IMR-90 (cell line): ENCODE measurements at regions not wholly inside any gene's neighbourhood (a gene's known extent, or its start where the extent isn't known, plus 50 kb on each side); places are given as distances from the start of the nearest gene placed in this dataset.

Experiments
- ATAC-seq: fragments of 200-7000 bp; cut with Tn5 transposase; 2 replicates; pipeline ENCODE4 v1.9.1; 2020; ENCODE audit warnings: low read depth, mild to moderate bottlenecking, moderate library complexity
- BruUV-seq: library from RNA; stranded (reverse); fragments of 400-500 nt; replicated peaks from 2 replicates; lab custom pipeline; 2021; lab: Mats Ljungman, UMichigan
- CTCF ChIA-PET: fragments of 300-600 bp; formaldehyde crosslinking; extraction: SDS; loops from one replicate; lab custom pipeline; 2021; ENCODE audit warnings: antibody characterized with exemption; lab: Yijun Ruan, JAX
- POLR2A ChIA-PET: fragments of 300-600 bp; sonication (Branson Sonifier 250); formaldehyde crosslinking; loops from one replicate; lab custom pipeline; 2022; ENCODE audit warnings: antibody characterized with exemption; ENCODE audit not compliant: unreplicated experiment; lab: Charles Lee
- DNase-seq: peaks from one replicate; pipeline ENCODE4 v3.0.0; 2013
- H2AFZ ChIP-seq: replicated peaks from 2 replicates; pipeline ENCODE3; 2013; ENCODE audit warnings: low read length, mild to moderate bottlenecking; ENCODE audit not compliant: poor library complexity
- H2AK5ac ChIP-seq: 2 replicates; pipeline ENCODE4 v1.6.1; 2013; ENCODE audit warnings: low read depth, low read length, inconsistent platforms
- H2AK9ac ChIP-seq: replicated peaks from 2 replicates; pipeline ENCODE3; 2013; ENCODE audit warnings: mild to moderate bottlenecking, low read depth, low read length, moderate library complexity; ENCODE audit not compliant: poor library complexity
- H2BK120ac ChIP-seq: 2 replicates; pipeline ENCODE4 v1.6.1; 2013; ENCODE audit warnings: low read depth, low read length, inconsistent platforms
- H2BK15ac ChIP-seq: 3 replicates; pipeline ENCODE4 v1.6.1; 2013; ENCODE audit warnings: low read depth, low read length, inconsistent platforms
- H2BK20ac ChIP-seq: 2 replicates; pipeline ENCODE4 v1.6.1; 2013; ENCODE audit warnings: low read depth, mild to moderate bottlenecking, inconsistent platforms, low read length, moderate library complexity
- H2BK5ac ChIP-seq: 2 replicates; pipeline ENCODE4 v1.6.1; 2013; ENCODE audit warnings: mild to moderate bottlenecking, low read depth, low read length, inconsistent platforms; ENCODE audit not compliant: poor library complexity, severe bottlenecking
- H3K14ac ChIP-seq: replicated peaks from 2 replicates; pipeline ENCODE4 v1.6.1; 2013; ENCODE audit warnings: low read depth, low read length, inconsistent platforms
- H3K18ac ChIP-seq: 2 replicates; pipeline ENCODE4 v1.6.1; 2013; ENCODE audit warnings: low read depth, low read length, control low read depth
- H3K23ac ChIP-seq: 2 replicates; pipeline ENCODE4 v1.6.1; 2013; ENCODE audit warnings: low read depth, low read length, inconsistent platforms
- H3K27ac ChIP-seq: 2 replicates; pipeline ENCODE4 v1.5.1; 2013; ENCODE audit warnings: mild to moderate bottlenecking, control low read depth, low read length; ENCODE audit not compliant: insufficient read depth
- H3K27me3 ChIP-seq: 2 replicates; pipeline ENCODE4 v1.6.1; 2013; ENCODE audit warnings: low read length; ENCODE audit not compliant: control insufficient read depth, insufficient read depth
- H3K36me3 ChIP-seq: 2 replicates; pipeline ENCODE4 v1.6.1; 2013; ENCODE audit warnings: low read length, mixed read lengths; ENCODE audit not compliant: control insufficient read depth, insufficient read depth
- H3K4ac ChIP-seq: 2 replicates; pipeline ENCODE4 v1.6.1; 2013; ENCODE audit warnings: low read depth, low read length, inconsistent platforms
- H3K4me1 ChIP-seq: 2 replicates; pipeline ENCODE4 v1.6.1; 2013; ENCODE audit warnings: low read length, mixed read lengths; ENCODE audit not compliant: control insufficient read depth, insufficient read depth
- H3K4me2 ChIP-seq: 2 replicates; pipeline ENCODE4 v1.6.1; 2013; ENCODE audit warnings: low read depth, mild to moderate bottlenecking, control low read depth, low read length, moderate library complexity
- H3K4me3 ChIP-seq: 2 replicates; pipeline ENCODE4 v1.5.1; 2013; ENCODE audit warnings: low read depth, mild to moderate bottlenecking, control low read depth, low read length, moderate library complexity; ENCODE audit not compliant: insufficient read depth
- H3K56ac ChIP-seq: 2 replicates; pipeline ENCODE4 v1.6.1; 2013; ENCODE audit warnings: low read length, inconsistent platforms; ENCODE audit not compliant: insufficient read depth; ENCODE audit errors: extremely low read depth
- H3K79me1 ChIP-seq, 2 experiments: 2 replicates each; pipeline ENCODE4 v1.6.1; 2013; ENCODE audit warnings: low read length in 2 of 2, inconsistent platforms in 1 of 2, low read depth in 1 of 2
- H3K9ac ChIP-seq: 2 replicates; pipeline ENCODE4 v1.6.1; 2013; ENCODE audit warnings: low read depth, low read length, control low read depth
- H3K9me1 ChIP-seq: 2 replicates; pipeline ENCODE4 v1.6.1; 2013; ENCODE audit warnings: low read length, inconsistent platforms; ENCODE audit not compliant: insufficient read depth
- H3K9me3 ChIP-seq: 2 replicates; pipeline ENCODE4 v1.6.1; 2013; ENCODE audit warnings: low read length; ENCODE audit not compliant: control insufficient read depth, insufficient read depth
- H4K20me1 ChIP-seq: 2 replicates; pipeline ENCODE4 v1.6.1; 2013; ENCODE audit warnings: low read length, inconsistent platforms; ENCODE audit not compliant: insufficient read depth
- H4K5ac ChIP-seq: 2 replicates; pipeline ENCODE4 v1.6.1; 2013; ENCODE audit warnings: mild to moderate bottlenecking, low read depth, low read length, control low read depth
- H4K8ac ChIP-seq, 2 experiments: 2 replicates each; pipeline ENCODE4 v1.6.1; 2013; ENCODE audit warnings: low read depth in 2 of 2, low read length in 2 of 2, control low read depth in 1 of 2, inconsistent platforms in 1 of 2
- H4K91ac ChIP-seq: 2 replicates; pipeline ENCODE4 v1.6.1; 2013; ENCODE audit warnings: low read depth, low read length, inconsistent platforms; ENCODE audit not compliant: insufficient read depth
- CEBPB ChIP-seq: IDR thresholded peaks from 2 replicates; pipeline ENCODE4 v1.6.1; 2012; ENCODE audit warnings: low read depth, low read length, improper control_type of control experiment
- CHD1 ChIP-seq: IDR thresholded peaks from 2 replicates; pipeline ENCODE4 v1.6.1; 2012; ENCODE audit warnings: low read depth, low read length, improper control_type of control experiment
- MXI1 ChIP-seq: IDR thresholded peaks from 2 replicates; pipeline ENCODE4 v1.6.1; 2012; ENCODE audit warnings: low read depth, mild to moderate bottlenecking, low read length, moderate library complexity, borderline replicate concordance
- NFE2L2 ChIP-seq: fragments of 150-350 bp; IDR thresholded peaks from 2 replicates; pipeline ENCODE4 v1.6.1; 2016; ENCODE audit warnings: low read depth, mild to moderate bottlenecking, low read length
- POLR2A ChIP-seq: IDR thresholded peaks from 2 replicates; pipeline ENCODE4 v1.6.1; 2012; ENCODE audit warnings: mild to moderate bottlenecking, low read depth, low read length
- RFX5 ChIP-seq: IDR thresholded peaks from 2 replicates; pipeline ENCODE4 v1.8.0; 2012; ENCODE audit warnings: low read depth, mild to moderate bottlenecking, low read length, moderate library complexity
- WGBS, 2 experiments: methylation state at CpG; one replicate each; pipeline versions ENCODE4 v1.1.5 to v1.1.7; 2013; ENCODE audit warnings: missing lambda C conversion rate in 2 of 2; ENCODE audit not compliant: insufficient read length in 1 of 2; ENCODE audit errors: extremely low coverage in 2 of 2; 5-methylcytosine and 5-hydroxymethylcytosine counted together
- dilution Hi-C: fragments of 300-500 bp; cut with HindIII; formaldehyde crosslinking; loops from one replicate; pipeline ENCODE4 v1.14.3; 2018; ENCODE audit warnings: low sequenced_read_pairs; ENCODE audit not compliant: unreplicated experiment
- in situ Hi-C: fragments of 300-500 bp; cut with MboI; formaldehyde crosslinking; loops from 3 replicates; pipeline ENCODE4 v1.14.3; 2019; ENCODE audit warnings: low sequenced_read_pairs, inconsistent platforms, mixed read lengths
- intact Hi-C: fragments of 100-400 bp; cut with micrococcal nuclease; formaldehyde crosslinking; loops from 2 replicates; pipeline ENCODE4 v1.10.0; 2022

- TF ChIP-seq RFX5: no peak
- no peak for TF ChIP-seq CHD1
- TF ChIP-seq CEBPB: no peak
- TF ChIP-seq POLR2A: no peak
- TF ChIP-seq NFE2L2: no peak
- no peak for TF ChIP-seq MXI1
- Histone ChIP-seq H3K79me1 (no peaks in the 10 kb centered on the region), H2BK20ac (no peak overlapping the region), H4K20me1 (no peaks in the 10 kb centered on the region), H3K56ac (no peak overlapping the region), H2AK5ac (no peak overlapping the region), H3K4ac (no peak overlapping the region), H2BK15ac (no peak overlapping the region), H2AK9ac (no peak overlapping the region), H3K36me3 (no peaks in the 10 kb centered on the region), H4K8ac (no peak overlapping the region), H3K4me1 (no peaks in the 10 kb centered on the region), H3K18ac (no peak overlapping the region), H3K4me2 (no peak overlapping the region), H3K27me3 (no peaks in the 10 kb centered on the region), H3K27ac (no peak overlapping the region), H4K91ac (no peak overlapping the region), H2AFZ (no peak overlapping the region), H3K9ac (no peak overlapping the region), H2BK5ac (no peak overlapping the region), H4K5ac (no peak overlapping the region), H3K9me1 (no peaks in the 10 kb centered on the region), H3K14ac (no peak overlapping the region), H2BK120ac (no peak overlapping the region), H3K9me3 (0 out of 2 replicates have a peak, but pooled peaks cover 2% of the 10 kb centered on the region), H3K23ac (no peak overlapping the region), H3K4me3 (no peak overlapping the region)
- dilution Hi-C loops: no loop called here
- DNase-seq: no peak
- in situ Hi-C loops: no loop called here
- intact Hi-C loops: no loop called here
- 60% methylated on average over 2 of the region's 8 CpGs; no CpG with 5 or more reads in 1 of the 2 experiments for WGBS, 2 experiments
- ChIA-PET POLR2A (no interaction called here), CTCF (no interaction called here)
- ATAC-seq: no peak
- BruUV-seq: no TSS peak
Measured at GRCh38 chr5:27463446-27464149, 425.2 kb upstream of the CDH9 start.
